H9 (cell line): ENCODE measurements at regions not wholly inside any gene's neighbourhood (a gene's known extent, or its start where the extent isn't known, plus 50 kb on each side); places are given as distances from the start of the nearest gene placed in this dataset.

Experiments
- DNase-seq: peaks from one replicate; pipeline ENCODE4 v3.0.0-alpha.2; 2017
- H2AFZ ChIP-seq: one replicate; pipeline ENCODE4 v1.6.1; 2013; ENCODE audit warnings: mild to moderate bottlenecking, low read length, control low read depth, moderate library complexity
- H2AK5ac ChIP-seq: 2 replicates; pipeline ENCODE4 v1.6.1; 2013; ENCODE audit warnings: low read length, control low read depth, mixed read lengths; ENCODE audit not compliant: insufficient read length
- H2BK120ac ChIP-seq: one replicate; pipeline ENCODE4 v1.6.1; 2013; ENCODE audit warnings: low read depth, mild to moderate bottlenecking, low read length, control low read depth, inconsistent platforms; ENCODE audit not compliant: poor library complexity, severe bottlenecking
- H2BK12ac ChIP-seq: 2 replicates; pipeline ENCODE4 v1.6.1; 2013; ENCODE audit warnings: low read length, control low read depth, mixed read lengths, low read depth; ENCODE audit not compliant: insufficient read length
- H2BK15ac ChIP-seq: 2 replicates; pipeline ENCODE4 v1.6.1; 2013; ENCODE audit warnings: low read depth, low read length, control low read depth
- H2BK20ac ChIP-seq: one replicate; pipeline ENCODE4 v1.6.1; 2013; ENCODE audit warnings: low read depth, mild to moderate bottlenecking, low read length, control low read depth, inconsistent platforms; ENCODE audit not compliant: poor library complexity, severe bottlenecking
- H2BK5ac ChIP-seq: 2 replicates; pipeline ENCODE4 v1.6.1; 2013; ENCODE audit warnings: low read length, control low read depth, mixed read lengths; ENCODE audit not compliant: insufficient read length
- H3K14ac ChIP-seq: 2 replicates; pipeline ENCODE4 v1.6.1; 2013; ENCODE audit warnings: low read length, control low read depth; ENCODE audit not compliant: insufficient read depth
- H3K18ac ChIP-seq: 2 replicates; pipeline ENCODE4 v1.6.1; 2013; ENCODE audit warnings: low read depth, mild to moderate bottlenecking, mixed read lengths, low read length, control low read depth; ENCODE audit not compliant: insufficient read length
- H3K23ac ChIP-seq: 2 replicates; pipeline ENCODE4 v1.6.1; 2013; ENCODE audit warnings: low read length, control low read depth, mixed read lengths, low read depth; ENCODE audit not compliant: insufficient read length
- H3K23me2 ChIP-seq: 2 replicates; pipeline ENCODE4 v1.6.1; 2013; ENCODE audit warnings: low read depth, mild to moderate bottlenecking, mixed read lengths, low read length, control low read depth; ENCODE audit not compliant: insufficient read length, poor library complexity, severe bottlenecking
- H3K27ac ChIP-seq: 2 replicates; pipeline ENCODE4 v1.5.1; 2013; ENCODE audit warnings: low read length, control low read depth, mixed read lengths, low read depth; ENCODE audit not compliant: insufficient read length
- H3K27me3 ChIP-seq: 2 replicates; pipeline ENCODE4 v1.6.1; 2013; ENCODE audit warnings: low read length, control low read depth, inconsistent platforms; ENCODE audit not compliant: insufficient read depth
- H3K4ac ChIP-seq: 2 replicates; pipeline ENCODE4 v1.6.1; 2013; ENCODE audit warnings: low read depth, mild to moderate bottlenecking, control low read depth, inconsistent platforms, low read length, moderate library complexity
- H3K4me1 ChIP-seq: 2 replicates; pipeline ENCODE4 v1.6.1; 2013; ENCODE audit warnings: low read length, control low read depth, inconsistent platforms; ENCODE audit not compliant: insufficient read depth
- H3K4me2 ChIP-seq: 2 replicates; pipeline ENCODE4 v1.6.1; 2013; ENCODE audit warnings: low read length, control low read depth, mixed read lengths; ENCODE audit not compliant: insufficient read length, insufficient read depth
- H3K56ac ChIP-seq: 2 replicates; pipeline ENCODE4 v1.6.1; 2013; ENCODE audit warnings: low read depth, mild to moderate bottlenecking, mixed read lengths, low read length, control low read depth; ENCODE audit not compliant: insufficient read length
- H3K79me1 ChIP-seq: 2 replicates; pipeline ENCODE4 v1.6.1; 2013; ENCODE audit warnings: low read depth, mild to moderate bottlenecking, moderate library complexity, low read length, control low read depth, inconsistent platforms; ENCODE audit not compliant: insufficient read depth, poor library complexity, severe bottlenecking
- H3K79me2 ChIP-seq: 2 replicates; pipeline ENCODE4 v1.6.1; 2013; ENCODE audit warnings: low read length, control low read depth, inconsistent platforms; ENCODE audit not compliant: insufficient read depth
- H3K9ac ChIP-seq: 2 replicates; pipeline ENCODE4 v1.6.1; 2013; ENCODE audit warnings: low read length, control low read depth, mixed read lengths; ENCODE audit not compliant: insufficient read length; ENCODE audit errors: extremely low read depth
- H3K9me3 ChIP-seq: one replicate; pipeline ENCODE4 v1.6.1; 2013; ENCODE audit warnings: low read depth, low read length, inconsistent platforms; ENCODE audit not compliant: control insufficient read depth
- H3T11ph ChIP-seq: one replicate; pipeline ENCODE4 v1.6.1; 2013; ENCODE audit warnings: mild to moderate bottlenecking, low read length, control low read depth, inconsistent platforms
- H4K20me1 ChIP-seq: one replicate; pipeline ENCODE4 v1.6.1; 2013; ENCODE audit not compliant: control insufficient read depth, insufficient read length, insufficient read depth
- H4K5ac ChIP-seq: 2 replicates; pipeline ENCODE4 v1.6.1; 2013; ENCODE audit warnings: low read depth, mild to moderate bottlenecking, mixed read lengths, low read length, control low read depth; ENCODE audit not compliant: insufficient read length
- H4K8ac ChIP-seq: replicated peaks from 2 replicates; pipeline ENCODE4 v1.6.1; 2013; ENCODE audit warnings: low read length, control low read depth, mixed read lengths, low read depth; ENCODE audit not compliant: insufficient read length
- H4K91ac ChIP-seq: 2 replicates; pipeline ENCODE4 v1.6.1; 2013; ENCODE audit warnings: low read depth, mild to moderate bottlenecking, moderate library complexity, mixed read lengths, low read length, control low read depth; ENCODE audit not compliant: insufficient read length
- H3K27ac Mint-ChIP-seq, 3 experiments: 2 replicates in 2 of 3; 3 replicates in 1 of 3; pipeline ENCODE4 v1.8.0; 2020 to 2021; ENCODE audit warnings: mixed read lengths in 3 of 3, mild to moderate bottlenecking in 1 of 3, moderate library complexity in 1 of 3
- H3K27me3 Mint-ChIP-seq: 2 replicates; pipeline ENCODE4 v1.8.0; 2021; ENCODE audit warnings: low read depth, mild to moderate bottlenecking, moderate library complexity, mixed read lengths
- H3K36me3 Mint-ChIP-seq, 3 experiments: 2 replicates in 2 of 3; 3 replicates in 1 of 3; pipeline ENCODE4 v1.8.0; 2020 to 2021; ENCODE audit warnings: low read depth in 3 of 3, mixed read lengths in 3 of 3; ENCODE audit not compliant: insufficient read depth in 1 of 3
- H3K4me1 Mint-ChIP-seq, 2 experiments: 2 replicates each; pipeline ENCODE4 v1.8.0; 2020; ENCODE audit warnings: mixed read lengths in 2 of 2
- H3K4me3 Mint-ChIP-seq, 2 experiments: 2 replicates in 1 of 2; 3 replicates in 1 of 2; pipeline ENCODE4 v1.8.0; 2020 to 2021; ENCODE audit warnings: mild to moderate bottlenecking in 2 of 2, mixed read lengths in 2 of 2, moderate library complexity in 1 of 2
- H3K9me3 Mint-ChIP-seq, 2 experiments: 2 replicates in 1 of 2; 3 replicates in 1 of 2; pipeline ENCODE4 v1.8.0; 2020; ENCODE audit warnings: mild to moderate bottlenecking in 2 of 2, mixed read lengths in 2 of 2, moderate library complexity in 1 of 2
- WGBS: extraction: QIAGEN DNeasy Blood & Tissue Kit; methylation state at CpG from one replicate; pipeline ENCODE4 v1.1.7; 2013; ENCODE audit warnings: missing lambda C conversion rate, low lambda C conversion rate, mixed read lengths; ENCODE audit not compliant: insufficient read length; ENCODE audit errors: extremely low coverage; 5-methylcytosine and 5-hydroxymethylcytosine counted together
- TF ChIP-seq, protein P1 (sequence below): fragments of 200-600 bp; sonication (generic); conservative IDR thresholded peaks from 3 replicates; pipeline ENCODE4 v1.8.0; 2021; ENCODE audit warnings: antibody characterized with exemption, mild to moderate bottlenecking

DNA sequence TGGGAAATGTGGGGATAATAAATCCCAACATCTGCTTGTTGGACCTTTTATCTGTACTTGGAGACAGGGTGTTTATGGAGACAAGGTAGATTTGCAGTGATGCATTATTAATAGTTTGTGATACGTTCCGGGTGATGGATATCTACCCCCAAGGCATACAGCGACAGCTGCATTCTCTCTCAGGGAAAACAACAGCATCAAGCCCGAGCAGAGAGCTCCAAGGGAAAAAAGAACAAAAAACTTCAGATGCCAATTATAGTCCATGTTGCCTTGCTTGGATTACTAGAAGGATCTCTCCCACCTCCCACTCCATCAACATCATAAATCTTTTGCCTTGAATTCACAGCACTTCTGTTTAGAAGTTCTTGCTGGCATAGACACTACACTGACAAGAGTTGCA, 187.5 kb upstream of the CDH11 start:
- Mint-ChIP-seq H3K9me3 (no peaks in the 10 kb centered on the region), H3K27ac (no peak overlapping the region), H3K4me1 (peaks cover 5 to 15% of the 10 kb centered on the region in 2 experiments), H3K36me3 (no peaks in the 10 kb centered on the region), H3K27me3 (no peaks in the 10 kb centered on the region), H3K4me3 (no peak overlapping the region)
- Histone ChIP-seq H3K27ac (no peak overlapping the region), H3K14ac (no peak overlapping the region), H3K18ac (no peak overlapping the region), H2BK20ac (no peak overlapping the region), H3K23ac (no peak overlapping the region), H2BK5ac (no peak overlapping the region), H3T11ph (no peak overlapping the region), H3K4ac (no peak overlapping the region), H3K79me1 (no peaks in the 10 kb centered on the region), H3K79me2 (no peaks in the 10 kb centered on the region), H2AFZ (no peak overlapping the region), H3K9ac (no peak overlapping the region), H3K56ac (no peak overlapping the region), H2BK15ac (no peak overlapping the region), H3K4me2 (no peak overlapping the region), H2BK120ac (no peak overlapping the region), H2BK12ac (no peak overlapping the region), H3K23me2 (no peaks in the 10 kb centered on the region), H3K27me3 (no peaks in the 10 kb centered on the region; the same call in 1 of the 2 replicates), H3K4me1 (peaks cover 4% of the 10 kb centered on the region; the same call in 1 of the 2 replicates), H4K5ac (no peak overlapping the region), H2AK5ac (no peak overlapping the region), H3K9me3 (no peaks in the 10 kb centered on the region), H4K8ac (no peak overlapping the region), H4K20me1 (no peaks in the 10 kb centered on the region), H4K91ac (no peak overlapping the region)
- TF ChIP-seq, protein P1, sequence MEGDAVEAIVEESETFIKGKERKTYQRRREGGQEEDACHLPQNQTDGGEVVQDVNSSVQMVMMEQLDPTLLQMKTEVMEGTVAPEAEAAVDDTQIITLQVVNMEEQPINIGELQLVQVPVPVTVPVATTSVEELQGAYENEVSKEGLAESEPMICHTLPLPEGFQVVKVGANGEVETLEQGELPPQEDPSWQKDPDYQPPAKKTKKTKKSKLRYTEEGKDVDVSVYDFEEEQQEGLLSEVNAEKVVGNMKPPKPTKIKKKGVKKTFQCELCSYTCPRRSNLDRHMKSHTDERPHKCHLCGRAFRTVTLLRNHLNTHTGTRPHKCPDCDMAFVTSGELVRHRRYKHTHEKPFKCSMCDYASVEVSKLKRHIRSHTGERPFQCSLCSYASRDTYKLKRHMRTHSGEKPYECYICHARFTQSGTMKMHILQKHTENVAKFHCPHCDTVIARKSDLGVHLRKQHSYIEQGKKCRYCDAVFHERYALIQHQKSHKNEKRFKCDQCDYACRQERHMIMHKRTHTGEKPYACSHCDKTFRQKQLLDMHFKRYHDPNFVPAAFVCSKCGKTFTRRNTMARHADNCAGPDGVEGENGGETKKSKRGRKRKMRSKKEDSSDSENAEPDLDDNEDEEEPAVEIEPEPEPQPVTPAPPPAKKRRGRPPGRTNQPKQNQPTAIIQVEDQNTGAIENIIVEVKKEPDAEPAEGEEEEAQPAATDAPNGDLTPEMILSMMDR, result no peak
- WGBS, result no CpG with 5 or more reads among the region's 4 CpGs
- DNase-seq, result no peak
